ENCODE measurements at regions not wholly inside any gene's neighbourhood (a gene's known extent, or its start where the extent isn't known, plus 50 kb on each side); places are given as distances from the start of the nearest gene placed in this dataset.

DNA sequence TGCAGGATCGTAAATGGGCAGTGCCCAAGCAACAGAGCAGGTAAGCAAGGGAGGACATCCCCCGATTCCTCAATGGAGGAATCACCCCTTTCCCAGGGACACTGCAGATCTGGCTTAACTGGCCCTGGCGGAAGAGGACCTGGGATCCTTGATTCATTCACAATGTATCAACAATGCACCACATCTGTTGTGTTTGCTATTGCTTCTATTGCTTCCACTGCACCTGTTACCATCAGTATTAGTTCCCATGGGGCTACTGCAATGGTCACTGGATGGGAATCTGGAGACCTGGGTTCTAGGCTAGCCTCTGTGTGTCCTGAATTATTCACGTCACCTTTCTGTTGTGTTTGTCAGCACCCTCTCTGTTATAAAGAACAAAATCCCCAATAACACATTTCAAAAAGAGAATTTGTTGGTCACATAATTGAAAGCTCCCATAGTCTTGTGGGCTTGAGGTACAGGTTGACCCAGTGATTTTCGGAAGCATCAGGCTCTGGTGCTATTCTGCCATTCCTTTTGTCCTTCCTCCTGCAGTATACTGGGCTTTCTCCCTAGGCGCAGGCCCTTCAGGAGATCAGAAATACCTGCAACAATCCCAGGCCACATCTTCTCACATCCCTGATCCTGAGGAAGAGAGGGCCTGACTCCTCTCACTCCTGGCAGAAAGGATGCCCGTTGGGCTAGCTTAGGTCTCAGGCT, 193.5 kb upstream of the GLI2 start:
- TF ChIP-seq, protein P1, sequence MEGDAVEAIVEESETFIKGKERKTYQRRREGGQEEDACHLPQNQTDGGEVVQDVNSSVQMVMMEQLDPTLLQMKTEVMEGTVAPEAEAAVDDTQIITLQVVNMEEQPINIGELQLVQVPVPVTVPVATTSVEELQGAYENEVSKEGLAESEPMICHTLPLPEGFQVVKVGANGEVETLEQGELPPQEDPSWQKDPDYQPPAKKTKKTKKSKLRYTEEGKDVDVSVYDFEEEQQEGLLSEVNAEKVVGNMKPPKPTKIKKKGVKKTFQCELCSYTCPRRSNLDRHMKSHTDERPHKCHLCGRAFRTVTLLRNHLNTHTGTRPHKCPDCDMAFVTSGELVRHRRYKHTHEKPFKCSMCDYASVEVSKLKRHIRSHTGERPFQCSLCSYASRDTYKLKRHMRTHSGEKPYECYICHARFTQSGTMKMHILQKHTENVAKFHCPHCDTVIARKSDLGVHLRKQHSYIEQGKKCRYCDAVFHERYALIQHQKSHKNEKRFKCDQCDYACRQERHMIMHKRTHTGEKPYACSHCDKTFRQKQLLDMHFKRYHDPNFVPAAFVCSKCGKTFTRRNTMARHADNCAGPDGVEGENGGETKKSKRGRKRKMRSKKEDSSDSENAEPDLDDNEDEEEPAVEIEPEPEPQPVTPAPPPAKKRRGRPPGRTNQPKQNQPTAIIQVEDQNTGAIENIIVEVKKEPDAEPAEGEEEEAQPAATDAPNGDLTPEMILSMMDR (conservative IDR thresholded peaks at IDR 0.05 in 1 of 2, IDR thresholded peaks at IDR 0.05 in 1 of 2; ENCODE audit: extremely low read depth in 1 of 2, insufficient read depth in 1 of 2, low read depth in 1 of 2, low read length in 2 of 2), result no peak
- TF ChIP-seq EZH2 (IDR thresholded peaks at IDR 0.05; ENCODE audit: borderline replicate concordance, low read length), result no peak
